Glutamatergic neuron (in vitro differentiated cells): ENCODE measurements at regions not wholly inside any gene's neighbourhood (a gene's known extent, or its start where the extent isn't known, plus 50 kb on each side); places are given as distances from the start of the nearest gene placed in this dataset.

ENCODE experiments used
- DNase-seq: peaks from one replicate; pipeline ENCODE4 v3.0.0; 2022
- H3K27ac Mint-ChIP-seq: one replicate; pipeline ENCODE4 v1.8.0; 2020; ENCODE audit warnings: mild to moderate bottlenecking, mixed read lengths, inconsistent platforms; ENCODE audit not compliant: unreplicated experiment
- H3K27me3 Mint-ChIP-seq: one replicate; pipeline ENCODE4 v1.8.0; 2020; ENCODE audit warnings: mild to moderate bottlenecking, moderate library complexity, mixed read lengths, inconsistent platforms; ENCODE audit not compliant: unreplicated experiment
- H3K36me3 Mint-ChIP-seq: one replicate; pipeline ENCODE4 v1.8.0; 2020; ENCODE audit warnings: mild to moderate bottlenecking, mixed read lengths, inconsistent platforms; ENCODE audit not compliant: unreplicated experiment
- H3K4me1 Mint-ChIP-seq: one replicate; pipeline ENCODE4 v1.8.0; 2020; ENCODE audit warnings: mild to moderate bottlenecking, low read depth, mixed read lengths, inconsistent platforms; ENCODE audit not compliant: unreplicated experiment
- H3K4me3 Mint-ChIP-seq: one replicate; pipeline ENCODE4 v1.8.0; 2020; ENCODE audit warnings: mild to moderate bottlenecking, mixed read lengths, inconsistent platforms; ENCODE audit not compliant: unreplicated experiment
- H3K9me3 Mint-ChIP-seq: one replicate; pipeline ENCODE4 v1.8.0; 2020; ENCODE audit warnings: mild to moderate bottlenecking, moderate library complexity, mixed read lengths, inconsistent platforms; ENCODE audit not compliant: unreplicated experiment
- CTCF ChIP-seq: fragments of 200-600 bp; sonication (generic); IDR thresholded peaks from one replicate; pipeline ENCODE4 v1.5.0; 2021; ENCODE audit not compliant: partially characterized antibody, unreplicated experiment

GRCh38 chr9:663541-663940 lies 178.0 kb upstream of the DMRT1 start:
- peaks cover 2% of the 10 kb centered on the region for H3K27me3 Mint-ChIP-seq
- H3K4me3 Mint-ChIP-seq, result no peak overlapping the region
- H3K4me1 Mint-ChIP-seq, result no peaks in the 10 kb centered on the region
- no peak for TF ChIP-seq CTCF
- H3K27ac Mint-ChIP-seq, result no peak overlapping the region
- no peak for DNase-seq
- no peaks in the 10 kb centered on the region for H3K9me3 Mint-ChIP-seq
- peaks cover 7% of the 10 kb centered on the region for H3K36me3 Mint-ChIP-seq

DNA sequence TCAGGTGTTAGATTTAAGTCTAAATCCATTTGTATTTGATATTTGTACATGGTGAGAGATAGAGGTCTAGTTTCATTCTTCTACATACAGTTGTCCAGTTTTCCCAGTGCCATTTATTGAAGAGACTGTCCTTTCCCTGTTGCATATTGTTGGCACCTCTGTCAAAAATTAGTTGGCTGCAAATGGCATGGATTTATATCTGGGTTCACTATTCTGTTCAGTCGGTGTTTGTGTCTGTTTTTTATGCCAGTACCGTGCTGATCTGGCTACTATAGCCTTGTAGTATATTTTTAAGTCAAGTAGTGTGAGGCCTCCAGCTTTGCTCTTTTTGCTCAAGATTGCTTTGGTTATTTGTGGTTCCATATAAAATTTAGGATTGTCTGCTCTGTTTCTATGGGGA lies 176.2 kb upstream of the DMRT1 start:
- no peak for TF ChIP-seq CTCF
- no peaks in the 10 kb centered on the region for H3K4me1 Mint-ChIP-seq
- no peaks in the 10 kb centered on the region for H3K27me3 Mint-ChIP-seq
- no peak overlapping the region for H3K4me3 Mint-ChIP-seq
- peaks cover 3% of the 10 kb centered on the region for H3K9me3 Mint-ChIP-seq
- no peak for DNase-seq
- H3K36me3 Mint-ChIP-seq, result peaks cover 15% of the 10 kb centered on the region
- no peak overlapping the region for H3K27ac Mint-ChIP-seq

- Mint-ChIP-seq H3K9me3 (peaks cover 3% of the 10 kb centered on the region), H3K27me3 (no peaks in the 10 kb centered on the region), H3K27ac (no peak overlapping the region), H3K4me3 (no peak overlapping the region), H3K4me1 (peaks cover 8% of the 10 kb centered on the region), H3K36me3 (peaks cover 8% of the 10 kb centered on the region)
- TF ChIP-seq CTCF, result no peak
- DNase-seq, result no peak
These were observed 169.5 kb upstream of the DMRT1 start for GRCh38 chr9:671997-672396.

DNA sequence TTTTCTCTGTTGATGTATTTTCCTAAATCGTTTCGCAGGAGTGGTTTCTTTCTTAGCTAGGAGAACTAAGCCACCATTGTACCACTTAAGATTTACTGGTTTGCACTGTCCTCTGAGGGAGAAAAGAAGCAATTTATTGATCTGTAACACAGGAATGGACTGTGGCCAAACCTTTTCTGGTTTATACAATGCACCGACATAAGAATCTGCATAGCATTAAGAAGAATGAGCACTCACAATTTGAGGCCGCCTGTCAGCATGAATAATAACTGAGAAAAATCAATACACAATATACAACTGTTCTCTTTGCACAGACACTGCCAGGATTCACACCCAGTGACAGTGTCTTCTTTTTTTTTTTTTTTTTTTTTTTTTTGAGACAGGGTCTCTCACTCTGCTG lies 168.6 kb upstream of the DMRT1 start:
- DNase-seq, result no peak
- no peak for TF ChIP-seq CTCF
- Mint-ChIP-seq H3K4me3 (no peak overlapping the region), H3K9me3 (peaks cover 3% of the 10 kb centered on the region), H3K27me3 (no peaks in the 10 kb centered on the region), H3K27ac (peak overlapping the region; percentile 40), H3K4me1 (peaks cover 8% of the 10 kb centered on the region), H3K36me3 (peaks cover 8% of the 10 kb centered on the region)

- no peak for TF ChIP-seq CTCF
- Mint-ChIP-seq H3K4me1 (peaks cover 8% of the 10 kb centered on the region), H3K9me3 (peaks cover 3% of the 10 kb centered on the region), H3K36me3 (peaks cover 8% of the 10 kb centered on the region), H3K27me3 (no peaks in the 10 kb centered on the region), H3K27ac (peak overlapping the region; percentile 20), H3K4me3 (no peak overlapping the region)
- DNase-seq, result no peak
These were observed 168.1 kb upstream of the DMRT1 start for GRCh38 chr9:673264-673965.
